Endothelial cell of umbilical vein (primary cell): ENCODE measurements at regions not wholly inside any gene's neighbourhood (a gene's known extent, or its start where the extent isn't known, plus 50 kb on each side); places are given as distances from the start of the nearest gene placed in this dataset.

Experiments
- BruUV-seq: library from RNA; stranded (reverse); fragments of 400-500 nt; replicated peaks from 2 replicates; lab custom pipeline; 2021; lab: Mats Ljungman, UMichigan
- CTCF ChIA-PET: fragments of 300-600, 350-600 bp; sonication (Branson Sonifier 250); formaldehyde crosslinking; loops from one replicate; lab custom pipeline; 2021; ENCODE audit warnings: antibody characterized with exemption, inconsistent platforms; lab: Charles Lee
- POLR2A ChIA-PET: fragments of 300-600, 350-600 bp; sonication (Branson Sonifier 250); formaldehyde crosslinking; loops from one replicate; lab custom pipeline; 2021; ENCODE audit warnings: antibody characterized with exemption, inconsistent platforms; lab: Charles Lee
- DNase-seq: peaks from one replicate; pipeline ENCODE4 v3.0.0-alpha.2; 2011; ENCODE audit warnings: low read depth, low spot score
- FAIRE-seq: peaks from 2 replicates; lab custom pipeline; 2011; peaks lifted over from hg19 to GRCh38; lab: Jason Lieb, UNC
- H2AFZ ChIP-seq: 2 replicates; pipeline ENCODE4 v1.6.0; 2012; ENCODE audit warnings: low read depth, low read length, control low read depth, inconsistent platforms
- H3K27ac ChIP-seq: 2 replicates; pipeline ENCODE4 v1.5.1; 2011; ENCODE audit warnings: low read depth, mild to moderate bottlenecking, control low read depth, low read length, moderate library complexity; ENCODE audit not compliant: insufficient read depth
- H3K27me3 ChIP-seq, 2 experiments: 2 replicates each; pipeline versions ENCODE4 v1.6.0 to v1.6.1; 2011; ENCODE audit warnings: low read length in 2 of 2, mixed read lengths in 1 of 2; ENCODE audit not compliant: control insufficient read depth in 2 of 2, insufficient read depth in 2 of 2
- H3K36me3 ChIP-seq, 2 experiments: 2 replicates in 1 of 2; 3 replicates in 1 of 2; pipeline ENCODE4 v1.5.1; 2011; ENCODE audit warnings: low read length in 2 of 2, mild to moderate bottlenecking in 1 of 2, moderate library complexity in 1 of 2; ENCODE audit not compliant: control insufficient read depth in 2 of 2, insufficient read depth in 2 of 2; ENCODE audit errors: extremely low read depth in 1 of 2
- H3K4me1 ChIP-seq: 3 replicates; pipeline ENCODE4 v1.5.1; 2011; ENCODE audit warnings: mild to moderate bottlenecking, low read length; ENCODE audit not compliant: control insufficient read depth, insufficient read depth; ENCODE audit errors: extremely low read depth
- H3K4me2 ChIP-seq: 2 replicates; pipeline ENCODE4 v1.6.1; 2011; ENCODE audit warnings: low read length, control low read depth, mixed read lengths; ENCODE audit not compliant: insufficient read depth
- H3K4me3 ChIP-seq, 3 experiments: fragments of 200-600 bp in 1 of 3; sonication (generic), shearing (Covaris generic) in 1 of 3; replicated peaks in 1 of 3; 2 replicates each; pipeline ENCODE4 v1.5.1; 2011 to 2016; ENCODE audit warnings: control low read depth in 3 of 3, low read length in 3 of 3, mild to moderate bottlenecking in 2 of 3, inconsistent platforms in 1 of 3, low read depth in 1 of 3, moderate library complexity in 1 of 3; ENCODE audit not compliant: insufficient read depth in 1 of 3
- H3K79me2 ChIP-seq: 2 replicates; pipeline ENCODE4 v1.6.0; 2012; ENCODE audit warnings: low read length, inconsistent platforms; ENCODE audit not compliant: control insufficient read depth, insufficient read depth
- H3K9ac ChIP-seq: replicated peaks from 2 replicates; pipeline ENCODE3; 2011; ENCODE audit warnings: low read length, control low read depth; ENCODE audit not compliant: insufficient read depth; ENCODE audit errors: extremely low read depth
- H3K9me1 ChIP-seq: replicated peaks from 3 replicates; pipeline ENCODE4 v1.6.0; 2011; ENCODE audit warnings: mild to moderate bottlenecking, low read length; ENCODE audit not compliant: control insufficient read depth, insufficient read depth; ENCODE audit errors: extremely low read depth
- H3K9me3 ChIP-seq: replicated peaks from 2 replicates; pipeline ENCODE4 v1.5.1; 2012; ENCODE audit warnings: low read length, inconsistent platforms; ENCODE audit not compliant: control insufficient read depth, insufficient read depth
- H4K20me1 ChIP-seq: replicated peaks from 2 replicates; pipeline ENCODE3; 2011; ENCODE audit warnings: mild to moderate bottlenecking, low read length; ENCODE audit not compliant: control insufficient read depth, insufficient read depth; ENCODE audit errors: extremely low read depth
- CTCF ChIP-seq, 2 donors: IDR thresholded peaks; 1 replicate in 1 of 2; 2 replicates in 1 of 2; pipeline ENCODE4 v1.5.1; 2011; ENCODE audit warnings: low read length in 2 of 2, mild to moderate bottlenecking in 2 of 2, moderate library complexity in 2 of 2, control low read depth in 1 of 2, inconsistent platforms in 1 of 2, low read depth in 1 of 2; ENCODE audit not compliant: insufficient read depth in 1 of 2; ENCODE audit errors: extremely low read depth in 1 of 2
- FOS ChIP-seq: IDR thresholded peaks from 2 replicates; pipeline ENCODE4 v1.6.1; 2011; ENCODE audit warnings: mild to moderate bottlenecking, low read length, moderate library complexity, borderline replicate concordance; ENCODE audit not compliant: insufficient read depth
- GATA2 ChIP-seq: IDR thresholded peaks from 2 replicates; pipeline ENCODE4 v1.7.0; 2011; ENCODE audit warnings: low read depth, mild to moderate bottlenecking, moderate library complexity, mixed read lengths, low read length; ENCODE audit not compliant: insufficient read length, insufficient read depth
- JUN ChIP-seq: IDR thresholded peaks from 2 replicates; pipeline ENCODE4 v1.6.1; 2011; ENCODE audit warnings: borderline replicate concordance, low read depth; ENCODE audit not compliant: insufficient read length, insufficient read depth
- MYC ChIP-seq: IDR thresholded peaks from one replicate; pipeline ENCODE4 v1.6.1; 2011; ENCODE audit warnings: mild to moderate bottlenecking, low read depth, low read length
- POLR2A ChIP-seq: IDR thresholded peaks from 2 replicates; pipeline ENCODE4 v1.6.1; 2012; ENCODE audit warnings: low read depth, mild to moderate bottlenecking, control low read depth, low read length
- POLR2AphosphoS5 ChIP-seq: IDR thresholded peaks from 2 replicates; pipeline ENCODE4 v1.6.1; 2012; ENCODE audit warnings: low read depth, mild to moderate bottlenecking, control low read depth, low read length, moderate library complexity; ENCODE audit not compliant: insufficient read depth
- dilution Hi-C: fragments of 300-500 bp; cut with MboI; formaldehyde crosslinking; loops from one replicate; pipeline ENCODE4 v1.15.0; 2019; ENCODE audit warnings: low sequenced_read_pairs; ENCODE audit not compliant: extremely low pct_ligation_motif_present
- intact Hi-C: fragments of 100-400 bp; cut with micrococcal nuclease; formaldehyde crosslinking; loops from one replicate; pipeline ENCODE4 v1.10.0; 2022
- TF ChIP-seq, protein P1 (sequence below): IDR thresholded peaks from 2 replicates; pipeline ENCODE4 v1.6.1; 2011; ENCODE audit not compliant: insufficient read depth, insufficient read length

DNA sequence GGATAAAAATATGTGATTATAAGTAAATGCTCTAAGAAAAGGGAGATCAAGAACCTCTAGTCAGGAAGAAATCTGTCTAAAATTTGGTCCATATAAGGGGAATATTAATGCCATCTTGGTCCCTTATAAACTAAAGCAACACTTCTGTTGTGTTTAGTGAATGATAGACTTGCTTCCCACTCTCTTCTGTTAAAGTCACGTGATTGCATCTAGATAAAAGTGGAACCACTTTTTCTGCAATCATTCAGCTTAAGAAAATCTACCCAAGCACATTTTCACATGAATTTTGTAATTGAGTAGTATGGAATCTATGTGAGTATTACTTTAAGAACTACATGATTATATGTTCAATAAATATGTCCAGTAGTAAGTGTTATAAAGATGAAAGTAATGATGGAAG, 782.9 kb upstream of the MIR17HG start:
- POLR2A ChIA-PET = no interaction called here
- FAIRE-seq = no peak
- no TSS peak for BruUV-seq

GRCh38 chr13:90565985-90566713, 781.3 kb upstream of the MIR17HG start:
- ChIA-PET CTCF (no interaction called here), POLR2A (no interaction called here)
- Histone ChIP-seq H3K27me3 (no peaks in the 10 kb centered on the region), H3K4me3 (no peak overlapping the region), H3K9me3 (peaks cover 2% of the 10 kb centered on the region), H3K36me3 (no peaks in the 10 kb centered on the region), H2AFZ (no peak overlapping the region), H3K4me1 (no peaks in the 10 kb centered on the region), H3K4me2 (no peak overlapping the region), H3K79me2 (no peaks in the 10 kb centered on the region), H4K20me1 (no peaks in the 10 kb centered on the region), H3K9ac (no peak overlapping the region), H3K27ac (no peak overlapping the region), H3K9me1 (no peaks in the 10 kb centered on the region)
- dilution Hi-C loops = no loop called here
- intact Hi-C loops = no loop called here
- BruUV-seq = no TSS peak
- DNase-seq (no peak), FAIRE-seq (no peak)
- TF ChIP-seq POLR2AphosphoS5 = no peak
- TF ChIP-seq FOS = no peak
- no peak for TF ChIP-seq GATA2
- TF ChIP-seq POLR2A = no peak
- no peak for TF ChIP-seq CTCF (IDR thresholded peaks at IDR 0.05; ENCODE audit: extremely low read depth in 1 of 2, insufficient read depth in 1 of 2, low read depth in 1 of 2, low read length in 2 of 2)
- TF ChIP-seq MYC = no peak
- no peak for TF ChIP-seq JUN
- TF ChIP-seq, protein P1, sequence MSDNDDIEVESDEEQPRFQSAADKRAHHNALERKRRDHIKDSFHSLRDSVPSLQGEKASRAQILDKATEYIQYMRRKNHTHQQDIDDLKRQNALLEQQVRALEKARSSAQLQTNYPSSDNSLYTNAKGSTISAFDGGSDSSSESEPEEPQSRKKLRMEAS = no peak

More for the DNA sequence above, 782.9 kb upstream of the MIR17HG start:
- DNase-seq = no peak
- CTCF ChIA-PET = no interaction called here
- peaks cover 2% of the 10 kb centered on the region for H3K9me3 ChIP-seq
- H3K27ac ChIP-seq = no peak overlapping the region
- no peaks in the 10 kb centered on the region for H3K27me3 ChIP-seq
- no peaks in the 10 kb centered on the region for H3K9me1 ChIP-seq
- H3K4me1 ChIP-seq = no peaks in the 10 kb centered on the region
- no peaks in the 10 kb centered on the region for H3K36me3 ChIP-seq
- no peak overlapping the region for H3K9ac ChIP-seq
- no peaks in the 10 kb centered on the region for H3K79me2 ChIP-seq
- intact Hi-C loops = no loop called here
- H3K4me3 ChIP-seq = no peak overlapping the region
- no peak overlapping the region for H2AFZ ChIP-seq
- no peak overlapping the region for H3K4me2 ChIP-seq
- H4K20me1 ChIP-seq = no peaks in the 10 kb centered on the region
- TF ChIP-seq, protein P1 = no peak
- no peak for TF ChIP-seq POLR2AphosphoS5
- dilution Hi-C loops = no loop called here
